Endothelial cell of umbilical vein (primary cell): ENCODE measurements at regions not wholly inside any gene's neighbourhood (a gene's known extent, or its start where the extent isn't known, plus 50 kb on each side); places are given as distances from the start of the nearest gene placed in this dataset.

Experiments
- BruUV-seq: library from RNA; stranded (reverse); fragments of 400-500 nt; replicated peaks from 2 replicates; lab custom pipeline; 2021; lab: Mats Ljungman, UMichigan
- CTCF ChIA-PET: fragments of 300-600, 350-600 bp; sonication (Branson Sonifier 250); formaldehyde crosslinking; loops from one replicate; lab custom pipeline; 2021; ENCODE audit warnings: antibody characterized with exemption, inconsistent platforms; lab: Charles Lee
- POLR2A ChIA-PET: fragments of 300-600, 350-600 bp; sonication (Branson Sonifier 250); formaldehyde crosslinking; loops from one replicate; lab custom pipeline; 2021; ENCODE audit warnings: antibody characterized with exemption, inconsistent platforms; lab: Charles Lee
- DNase-seq: peaks from one replicate; pipeline ENCODE4 v3.0.0-alpha.2; 2011; ENCODE audit warnings: low read depth, low spot score
- FAIRE-seq: peaks from 2 replicates; lab custom pipeline; 2011; peaks lifted over from hg19 to GRCh38; lab: Jason Lieb, UNC
- H2AFZ ChIP-seq: 2 replicates; pipeline ENCODE4 v1.6.0; 2012; ENCODE audit warnings: low read depth, low read length, control low read depth, inconsistent platforms
- H3K27ac ChIP-seq: 2 replicates; pipeline ENCODE4 v1.5.1; 2011; ENCODE audit warnings: low read depth, mild to moderate bottlenecking, control low read depth, low read length, moderate library complexity; ENCODE audit not compliant: insufficient read depth
- H3K27me3 ChIP-seq, 2 experiments: 2 replicates each; pipeline versions ENCODE4 v1.6.0 to v1.6.1; 2011; ENCODE audit warnings: low read length in 2 of 2, mixed read lengths in 1 of 2; ENCODE audit not compliant: control insufficient read depth in 2 of 2, insufficient read depth in 2 of 2
- H3K36me3 ChIP-seq, 2 experiments: 2 replicates in 1 of 2; 3 replicates in 1 of 2; pipeline ENCODE4 v1.5.1; 2011; ENCODE audit warnings: low read length in 2 of 2, mild to moderate bottlenecking in 1 of 2, moderate library complexity in 1 of 2; ENCODE audit not compliant: control insufficient read depth in 2 of 2, insufficient read depth in 2 of 2; ENCODE audit errors: extremely low read depth in 1 of 2
- H3K4me1 ChIP-seq: 3 replicates; pipeline ENCODE4 v1.5.1; 2011; ENCODE audit warnings: mild to moderate bottlenecking, low read length; ENCODE audit not compliant: control insufficient read depth, insufficient read depth; ENCODE audit errors: extremely low read depth
- H3K4me2 ChIP-seq: 2 replicates; pipeline ENCODE4 v1.6.1; 2011; ENCODE audit warnings: low read length, control low read depth, mixed read lengths; ENCODE audit not compliant: insufficient read depth
- H3K4me3 ChIP-seq, 3 experiments: fragments of 200-600 bp in 1 of 3; sonication (generic), shearing (Covaris generic) in 1 of 3; replicated peaks in 1 of 3; 2 replicates each; pipeline ENCODE4 v1.5.1; 2011 to 2016; ENCODE audit warnings: control low read depth in 3 of 3, low read length in 3 of 3, mild to moderate bottlenecking in 2 of 3, inconsistent platforms in 1 of 3, low read depth in 1 of 3, moderate library complexity in 1 of 3; ENCODE audit not compliant: insufficient read depth in 1 of 3
- H3K79me2 ChIP-seq: 2 replicates; pipeline ENCODE4 v1.6.0; 2012; ENCODE audit warnings: low read length, inconsistent platforms; ENCODE audit not compliant: control insufficient read depth, insufficient read depth
- H3K9ac ChIP-seq: replicated peaks from 2 replicates; pipeline ENCODE3; 2011; ENCODE audit warnings: low read length, control low read depth; ENCODE audit not compliant: insufficient read depth; ENCODE audit errors: extremely low read depth
- H3K9me1 ChIP-seq: replicated peaks from 3 replicates; pipeline ENCODE4 v1.6.0; 2011; ENCODE audit warnings: mild to moderate bottlenecking, low read length; ENCODE audit not compliant: control insufficient read depth, insufficient read depth; ENCODE audit errors: extremely low read depth
- H3K9me3 ChIP-seq: replicated peaks from 2 replicates; pipeline ENCODE4 v1.5.1; 2012; ENCODE audit warnings: low read length, inconsistent platforms; ENCODE audit not compliant: control insufficient read depth, insufficient read depth
- H4K20me1 ChIP-seq: replicated peaks from 2 replicates; pipeline ENCODE3; 2011; ENCODE audit warnings: mild to moderate bottlenecking, low read length; ENCODE audit not compliant: control insufficient read depth, insufficient read depth; ENCODE audit errors: extremely low read depth
- CTCF ChIP-seq, 2 donors: IDR thresholded peaks; 1 replicate in 1 of 2; 2 replicates in 1 of 2; pipeline ENCODE4 v1.5.1; 2011; ENCODE audit warnings: low read length in 2 of 2, mild to moderate bottlenecking in 2 of 2, moderate library complexity in 2 of 2, control low read depth in 1 of 2, inconsistent platforms in 1 of 2, low read depth in 1 of 2; ENCODE audit not compliant: insufficient read depth in 1 of 2; ENCODE audit errors: extremely low read depth in 1 of 2
- EZH2 ChIP-seq: IDR thresholded peaks from 2 replicates; pipeline ENCODE4 v1.6.1; 2012; ENCODE audit warnings: borderline replicate concordance, low read depth, mild to moderate bottlenecking, moderate library complexity, low read length, inconsistent platforms; ENCODE audit not compliant: severe bottlenecking
- FOS ChIP-seq: IDR thresholded peaks from 2 replicates; pipeline ENCODE4 v1.6.1; 2011; ENCODE audit warnings: mild to moderate bottlenecking, low read length, moderate library complexity, borderline replicate concordance; ENCODE audit not compliant: insufficient read depth
- GATA2 ChIP-seq: IDR thresholded peaks from 2 replicates; pipeline ENCODE4 v1.7.0; 2011; ENCODE audit warnings: low read depth, mild to moderate bottlenecking, moderate library complexity, mixed read lengths, low read length; ENCODE audit not compliant: insufficient read length, insufficient read depth
- JUN ChIP-seq: IDR thresholded peaks from 2 replicates; pipeline ENCODE4 v1.6.1; 2011; ENCODE audit warnings: borderline replicate concordance, low read depth; ENCODE audit not compliant: insufficient read length, insufficient read depth
- MYC ChIP-seq: IDR thresholded peaks from one replicate; pipeline ENCODE4 v1.6.1; 2011; ENCODE audit warnings: mild to moderate bottlenecking, low read depth, low read length
- POLR2A ChIP-seq: IDR thresholded peaks from 2 replicates; pipeline ENCODE4 v1.6.1; 2012; ENCODE audit warnings: low read depth, mild to moderate bottlenecking, control low read depth, low read length
- POLR2AphosphoS5 ChIP-seq: IDR thresholded peaks from 2 replicates; pipeline ENCODE4 v1.6.1; 2012; ENCODE audit warnings: low read depth, mild to moderate bottlenecking, control low read depth, low read length, moderate library complexity; ENCODE audit not compliant: insufficient read depth
- dilution Hi-C: fragments of 300-500 bp; cut with MboI; formaldehyde crosslinking; loops from one replicate; pipeline ENCODE4 v1.15.0; 2019; ENCODE audit warnings: low sequenced_read_pairs; ENCODE audit not compliant: extremely low pct_ligation_motif_present
- intact Hi-C: fragments of 100-400 bp; cut with micrococcal nuclease; formaldehyde crosslinking; loops from one replicate; pipeline ENCODE4 v1.10.0; 2022
- TF ChIP-seq, protein P1 (sequence below): IDR thresholded peaks from 2 replicates; pipeline ENCODE4 v1.6.1; 2011; ENCODE audit not compliant: insufficient read depth, insufficient read length

- no peak overlapping the region for H2AFZ ChIP-seq
- TF ChIP-seq POLR2A: no peak
- TF ChIP-seq, protein P1, sequence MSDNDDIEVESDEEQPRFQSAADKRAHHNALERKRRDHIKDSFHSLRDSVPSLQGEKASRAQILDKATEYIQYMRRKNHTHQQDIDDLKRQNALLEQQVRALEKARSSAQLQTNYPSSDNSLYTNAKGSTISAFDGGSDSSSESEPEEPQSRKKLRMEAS: no peak
- TF ChIP-seq POLR2AphosphoS5: no peak
- no peak for TF ChIP-seq JUN
- TF ChIP-seq MYC: no peak
- no peak for TF ChIP-seq GATA2
- TF ChIP-seq CTCF (IDR thresholded peaks at IDR 0.05; ENCODE audit: extremely low read depth in 1 of 2, insufficient read depth in 1 of 2, low read depth in 1 of 2, low read length in 2 of 2): no peak
- TF ChIP-seq EZH2: no peak
- no peak for TF ChIP-seq FOS
- H3K9ac ChIP-seq: no peak overlapping the region
- H3K4me1 ChIP-seq: peaks cover 17% of the 10 kb centered on the region
- DNase-seq (no peak), FAIRE-seq (no peak)
- no peaks in the 10 kb centered on the region for H3K9me3 ChIP-seq
- ChIA-PET POLR2A (no interaction called here), CTCF (no interaction called here)
- H4K20me1 ChIP-seq: no peaks in the 10 kb centered on the region
- no peak overlapping the region for H3K4me2 ChIP-seq
- BruUV-seq: no TSS peak
- no peak overlapping the region for H3K4me3 ChIP-seq
- intact Hi-C loops (no loop called here), dilution Hi-C loops (no loop called here)
- no peaks in the 10 kb centered on the region for H3K79me2 ChIP-seq
- no peaks in the 10 kb centered on the region for H3K36me3 ChIP-seq
- no peaks in the 10 kb centered on the region for H3K9me1 ChIP-seq
- H3K27ac ChIP-seq: no peak overlapping the region
- H3K27me3 ChIP-seq: no peaks in the 10 kb centered on the region
Measured at GRCh38 chr1:60591583-60591982, 490.8 kb upstream of the NFIA start.
